HL-60 (cell line): ENCODE measurements at regions not wholly inside any gene's neighbourhood (a gene's known extent, or its start where the extent isn't known, plus 50 kb on each side); places are given as distances from the start of the nearest gene placed in this dataset.

ENCODE experiments used
- DNase-seq, 2 experiments: peaks; one replicate each; pipeline ENCODE4 v3.0.0-alpha.2; 2010 to 2020; ENCODE audit warnings: low read depth in 1 of 2, low spot score in 1 of 2
- H3K27ac ChIP-seq: fragments of 250-450 bp; sonication (Bioruptor Pico); replicated peaks from 2 replicates; pipeline ENCODE4 v1.5.1; 2020; ENCODE audit warnings: mild to moderate bottlenecking, moderate library complexity
- H3K27me3 ChIP-seq: fragments of 250-450 bp; sonication (Bioruptor Pico); 2 replicates; pipeline ENCODE4 v1.5.1; 2021; ENCODE audit warnings: mild to moderate bottlenecking, moderate library complexity; ENCODE audit not compliant: insufficient read depth, poor library complexity, severe bottlenecking
- H3K4me3 ChIP-seq: replicated peaks from 2 replicates; pipeline ENCODE4 v1.5.1; 2011; ENCODE audit warnings: mild to moderate bottlenecking, control low read depth, low read length; ENCODE audit not compliant: insufficient read depth
- CTCF ChIP-seq: IDR thresholded peaks from one replicate; pipeline ENCODE4 v1.5.1; 2011; ENCODE audit warnings: low read length, control low read depth, inconsistent platforms; ENCODE audit not compliant: insufficient read depth
- GABPA ChIP-seq: IDR thresholded peaks from 2 replicates; pipeline ENCODE4 v1.6.1; 2012; ENCODE audit warnings: low read depth
- POLR2AphosphoS5 ChIP-seq: IDR thresholded peaks from 2 replicates; pipeline ENCODE4 v1.6.1; 2012; ENCODE audit warnings: low read depth
- REST ChIP-seq: IDR thresholded peaks from 2 replicates; pipeline ENCODE4 v1.6.1; 2012; ENCODE audit warnings: low read depth; ENCODE audit not compliant: insufficient replicate concordance
- SPI1 ChIP-seq: IDR thresholded peaks from 2 replicates; pipeline ENCODE4 v1.6.1; 2012; ENCODE audit warnings: low read depth, mild to moderate bottlenecking, borderline replicate concordance

GRCh38 chr14:96727491-96727890, 69.7 kb upstream of the VRK1 start:
- Histone ChIP-seq H3K4me3 (no peak overlapping the region), H3K27me3 (peaks cover 8% of the 10 kb centered on the region), H3K27ac (no peak overlapping the region)
- no peak for DNase-seq
- TF ChIP-seq GABPA (no peak), REST (no peak), SPI1 (no peak), POLR2AphosphoS5 (no peak), CTCF (no peak)

- no peak for TF ChIP-seq CTCF
- TF ChIP-seq GABPA: no peak
- TF ChIP-seq REST: no peak
- TF ChIP-seq POLR2AphosphoS5: no peak
- TF ChIP-seq SPI1: no peak
- no peak for DNase-seq
- H3K4me3 ChIP-seq: no peak overlapping the region
- H3K27me3 ChIP-seq: peaks cover 8% of the 10 kb centered on the region
- H3K27ac ChIP-seq: no peak overlapping the region
These were observed 69.0 kb upstream of the VRK1 start for GRCh38 chr14:96727980-96728717.

GRCh38 chr14:96729889-96730288, 67.3 kb upstream of the VRK1 start:
- no peak for DNase-seq
- Histone ChIP-seq H3K27ac (no peak overlapping the region), H3K4me3 (no peak overlapping the region), H3K27me3 (peaks cover 15% of the 10 kb centered on the region)
- no peak for TF ChIP-seq GABPA
- no peak for TF ChIP-seq POLR2AphosphoS5
- TF ChIP-seq SPI1: no peak
- TF ChIP-seq CTCF: no peak
- TF ChIP-seq REST: no peak
